EH (cell line): ENCODE measurements at regions not wholly inside any gene's neighbourhood (a gene's known extent, or its start where the extent isn't known, plus 50 kb on each side); places are given as distances from the start of the nearest gene placed in this dataset.
"Not testable (repeated sequence)": the region's sequence is repeated elsewhere in the genome, so short reads cannot be mapped to it uniquely, and the experiment has no call there.

Experiments
- DNase-seq: peaks from one replicate; pipeline ENCODE4 v3.0.0-alpha.2; 2015; ENCODE audit warnings: low read depth

GRCh38 chr21:6556516-6556915, 3964.9 kb upstream of the TPTE start:
- not testable (repeated sequence) for DNase-seq

GRCh38 chr21:6557415-6557814, 3964.0 kb upstream of the TPTE start:
- not testable (repeated sequence) for DNase-seq

- not testable (repeated sequence) for DNase-seq
Observed at GRCh38 chr21:6561168-6561567, 3960.2 kb upstream of the TPTE start.

- DNase-seq = not testable (repeated sequence)
Observed at GRCh38 chr21:6561578-6561977, 3959.8 kb upstream of the TPTE start.

GRCh38 chr21:6564543-6565166, 3956.7 kb upstream of the TPTE start:
- not testable (repeated sequence) for DNase-seq

- DNase-seq = peak; percentile 25
Observed at GRCh38 chr21:6565190-6566094, 3955.9 kb upstream of the TPTE start.

- not testable (repeated sequence) for DNase-seq
Observed at GRCh38 chr21:6567542-6567941, 3953.8 kb upstream of the TPTE start.

GRCh38 chr21:6569152-6569551, 3952.2 kb upstream of the TPTE start:
- not testable (repeated sequence) for DNase-seq

GRCh38 chr21:6569587-6570392, 3951.6 kb upstream of the TPTE start:
- not testable (repeated sequence) for DNase-seq

- not testable (repeated sequence) for DNase-seq
Observed at GRCh38 chr21:6570700-6571368, 3950.5 kb upstream of the TPTE start.

GRCh38 chr21:6573576-6573975, 3947.8 kb upstream of the TPTE start:
- not testable (repeated sequence) for DNase-seq

- not testable (repeated sequence) for DNase-seq
Observed at GRCh38 chr21:6579801-6580200, 3941.6 kb upstream of the TPTE start.
